ENCODE measurements at regions not wholly inside any gene's neighbourhood (a gene's known extent, or its start where the extent isn't known, plus 50 kb on each side); places are given as distances from the start of the nearest gene placed in this dataset.
A peak's percentile ranks its signal among the peaks of the same experiment; 100 is the strongest.

GRCh38 chr6:74451953-74452352 lies 753.9 kb downstream of the COL12A1 start:
- no peaks in the 10 kb centered on the region for H3K79me1 ChIP-seq (ENCODE audit: low read length)
- H2BK12ac ChIP-seq (ENCODE audit: low read length), result no peak overlapping the region
- H3K4me2 ChIP-seq (ENCODE audit: low read length), result no peak overlapping the region
- DNase-seq, result no peak
- H2AFZ ChIP-seq (ENCODE audit: insufficient read depth, low read length, poor library complexity), result no peak overlapping the region
- H3K9ac ChIP-seq (ENCODE audit: low read length), result no peak overlapping the region
- no peaks in the 10 kb centered on the region for H3K79me2 ChIP-seq (ENCODE audit: control insufficient read depth, insufficient read depth, low read length, poor library complexity)
- H3K4ac ChIP-seq (ENCODE audit: low read depth, low read length), result no peak overlapping the region
- H3K27me3 ChIP-seq (ENCODE audit: insufficient read depth, low read length), result no peaks in the 10 kb centered on the region
- H2AK5ac ChIP-seq (ENCODE audit: low read length), result no peak overlapping the region
- no peak overlapping the region for H4K91ac ChIP-seq (ENCODE audit: low read depth, low read length)
- H2BK120ac ChIP-seq (ENCODE audit: insufficient read depth, low read length, poor library complexity), result no peak overlapping the region
- WGBS (ENCODE audit: extremely low coverage, insufficient coverage, insufficient read length), result no CpG with 5 or more reads among the region's 5 CpGs
- no peak overlapping the region for H3K18ac ChIP-seq (ENCODE audit: low read length)
- no peak overlapping the region for H4K12ac ChIP-seq (ENCODE audit: low read depth, low read length)
- H3K36me3 ChIP-seq (ENCODE audit: control insufficient read depth in 1 of 2, insufficient read depth in 2 of 2, low read length in 2 of 2), result no peaks in the 10 kb centered on the region
- H4K8ac ChIP-seq (ENCODE audit: low read depth, low read length), result no peak overlapping the region
- H3K14ac ChIP-seq (ENCODE audit: low read length), result no peak overlapping the region
- H3K27ac ChIP-seq (ENCODE audit: low read depth, low read length), result no peak overlapping the region
- no peak overlapping the region for H3K4me3 ChIP-seq (ENCODE audit: low read depth, low read length)
- H3K4me1 ChIP-seq (ENCODE audit: control insufficient read depth in 1 of 2, insufficient read depth in 2 of 2, low read length in 2 of 2), result no peaks in the 10 kb centered on the region
- H2BK5ac ChIP-seq (ENCODE audit: low read depth, low read length, poor library complexity), result no peak overlapping the region
- no peaks in the 10 kb centered on the region for H3K9me3 ChIP-seq (ENCODE audit: insufficient read depth, low read depth, low read length)
- H3K23ac ChIP-seq (ENCODE audit: low read length), result no peak overlapping the region

GRCh38 chr6:74448850-74449249 lies 752.8 kb downstream of the CD109 start:
- Histone ChIP-seq H4K8ac (ENCODE audit: low read depth, low read length) (no peak overlapping the region), H3K4me1 (ENCODE audit: control insufficient read depth in 1 of 2, insufficient read depth in 2 of 2, low read length in 2 of 2) (no peaks in the 10 kb centered on the region), H3K18ac (ENCODE audit: low read length) (no peak overlapping the region), H3K23ac (ENCODE audit: low read length) (no peak overlapping the region), H2BK5ac (ENCODE audit: low read depth, low read length, poor library complexity) (no peak overlapping the region), H3K79me2 (ENCODE audit: control insufficient read depth, insufficient read depth, low read length, poor library complexity) (no peaks in the 10 kb centered on the region), H3K27ac (ENCODE audit: low read depth, low read length) (no peak overlapping the region), H3K4me3 (ENCODE audit: low read depth, low read length) (no peak overlapping the region), H2AK5ac (ENCODE audit: low read length) (no peak overlapping the region), H3K36me3 (ENCODE audit: control insufficient read depth in 1 of 2, insufficient read depth in 2 of 2, low read length in 2 of 2) (no peaks in the 10 kb centered on the region), H2BK120ac (ENCODE audit: insufficient read depth, low read length, poor library complexity) (no peak overlapping the region), H3K4ac (ENCODE audit: low read depth, low read length) (no peak overlapping the region), H3K4me2 (ENCODE audit: low read length) (no peak overlapping the region), H2AFZ (ENCODE audit: insufficient read depth, low read length, poor library complexity) (no peak overlapping the region), H2BK12ac (ENCODE audit: low read length) (no peak overlapping the region), H4K12ac (ENCODE audit: low read depth, low read length) (no peak overlapping the region), H3K79me1 (ENCODE audit: low read length) (no peaks in the 10 kb centered on the region), H3K9me3 (ENCODE audit: insufficient read depth, low read depth, low read length) (no peaks in the 10 kb centered on the region), H3K9ac (ENCODE audit: low read length) (no peak overlapping the region), H3K27me3 (ENCODE audit: insufficient read depth, low read length) (no peaks in the 10 kb centered on the region), H3K14ac (ENCODE audit: low read length) (no peak overlapping the region), H4K91ac (ENCODE audit: low read depth, low read length) (no peak overlapping the region)
- no peak for DNase-seq
- WGBS (ENCODE audit: extremely low coverage, insufficient coverage, insufficient read length), result no CpG with 5 or more reads among the region's 4 CpGs

- Histone ChIP-seq H3K4me2 (ENCODE audit: low read length) (no peak overlapping the region), H3K14ac (ENCODE audit: low read length) (no peak overlapping the region), H3K4me1 (ENCODE audit: control insufficient read depth in 1 of 2, insufficient read depth in 2 of 2, low read length in 2 of 2) (no peaks in the 10 kb centered on the region), H4K12ac (ENCODE audit: low read depth, low read length) (no peak overlapping the region), H2BK5ac (ENCODE audit: low read depth, low read length, poor library complexity) (no peak overlapping the region), H3K23ac (ENCODE audit: low read length) (no peak overlapping the region), H3K27me3 (ENCODE audit: insufficient read depth, low read length) (no peaks in the 10 kb centered on the region), H4K91ac (ENCODE audit: low read depth, low read length) (no peak overlapping the region), H3K27ac (ENCODE audit: low read depth, low read length) (no peak overlapping the region), H4K8ac (ENCODE audit: low read depth, low read length) (no peak overlapping the region), H2AFZ (ENCODE audit: insufficient read depth, low read length, poor library complexity) (no peak overlapping the region), H3K79me1 (ENCODE audit: low read length) (no peaks in the 10 kb centered on the region), H2AK5ac (ENCODE audit: low read length) (no peak overlapping the region), H2BK12ac (ENCODE audit: low read length) (no peak overlapping the region), H2BK120ac (ENCODE audit: insufficient read depth, low read length, poor library complexity) (no peak overlapping the region), H3K36me3 (ENCODE audit: control insufficient read depth in 1 of 2, insufficient read depth in 2 of 2, low read length in 2 of 2) (no peaks in the 10 kb centered on the region), H3K9me3 (ENCODE audit: insufficient read depth, low read depth, low read length) (no peaks in the 10 kb centered on the region), H3K4me3 (ENCODE audit: low read depth, low read length) (no peak overlapping the region), H3K79me2 (ENCODE audit: control insufficient read depth, insufficient read depth, low read length, poor library complexity) (no peaks in the 10 kb centered on the region), H3K18ac (ENCODE audit: low read length) (no peak overlapping the region), H3K9ac (ENCODE audit: low read length) (no peak overlapping the region), H3K4ac (ENCODE audit: low read depth, low read length) (no peak overlapping the region)
- DNase-seq, result peak in 1 of 2 donors; percentile 16
- WGBS (ENCODE audit: extremely low coverage, insufficient coverage, insufficient read length), result no CpG with 5 or more reads among the region's 5 CpGs
Measured at GRCh38 chr6:74447013-74447412, 751.0 kb downstream of the CD109 start.

DNA sequence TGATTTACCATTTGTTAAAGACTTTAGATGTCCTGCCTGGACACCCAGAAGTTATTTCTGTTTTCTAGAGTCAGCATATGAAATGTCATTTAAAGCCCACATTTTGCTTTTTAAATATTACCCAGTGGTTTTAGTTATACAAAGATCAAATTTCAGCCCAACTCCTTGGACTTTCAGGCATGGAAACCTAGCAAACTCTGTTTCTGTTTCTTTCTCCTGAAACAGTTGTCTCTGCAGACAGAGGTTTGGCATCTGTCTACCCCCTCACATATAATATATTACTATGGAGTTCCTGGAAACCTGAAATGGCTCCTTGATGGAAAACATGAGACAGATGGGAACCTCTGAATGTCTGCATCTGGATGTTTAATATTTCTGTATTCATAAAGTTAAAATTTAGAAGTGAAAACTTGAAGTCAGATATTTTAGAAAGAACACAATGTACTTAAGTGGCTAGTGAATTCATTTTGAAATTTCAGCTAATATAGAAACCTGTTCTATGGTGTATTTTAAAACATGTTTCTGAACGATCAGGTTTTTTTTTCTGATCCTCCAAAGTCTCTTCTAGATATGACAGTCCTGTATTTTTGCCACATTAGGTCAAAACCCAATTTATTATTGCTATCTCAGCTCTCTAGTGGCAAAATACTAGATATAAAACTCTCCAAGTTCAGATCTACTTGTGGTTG lies 743.3 kb downstream of the CD109 start:
- H2BK120ac ChIP-seq (ENCODE audit: insufficient read depth, low read length, poor library complexity), result no peak overlapping the region
- no peaks in the 10 kb centered on the region for H3K79me2 ChIP-seq (ENCODE audit: control insufficient read depth, insufficient read depth, low read length, poor library complexity)
- no peak overlapping the region for H4K91ac ChIP-seq (ENCODE audit: low read depth, low read length)
- no peak overlapping the region for H3K4ac ChIP-seq (ENCODE audit: low read depth, low read length)
- no peak overlapping the region for H3K14ac ChIP-seq (ENCODE audit: low read length)
- no peak for DNase-seq
- no peaks in the 10 kb centered on the region for H3K36me3 ChIP-seq (ENCODE audit: control insufficient read depth in 1 of 2, insufficient read depth in 2 of 2, low read length in 2 of 2)
- no peak overlapping the region for H3K18ac ChIP-seq (ENCODE audit: low read length)
- H3K9ac ChIP-seq (ENCODE audit: low read length), result no peak overlapping the region
- H3K27ac ChIP-seq (ENCODE audit: low read depth, low read length), result no peak overlapping the region
- no peak overlapping the region for H4K8ac ChIP-seq (ENCODE audit: low read depth, low read length)
- no peak overlapping the region for H2AK5ac ChIP-seq (ENCODE audit: low read length)
- H3K4me2 ChIP-seq (ENCODE audit: low read length), result no peak overlapping the region
- no peak overlapping the region for H4K12ac ChIP-seq (ENCODE audit: low read depth, low read length)
- no peaks in the 10 kb centered on the region for H3K27me3 ChIP-seq (ENCODE audit: insufficient read depth, low read length)
- H3K9me3 ChIP-seq (ENCODE audit: insufficient read depth, low read depth, low read length), result no peaks in the 10 kb centered on the region
- H3K4me1 ChIP-seq (ENCODE audit: control insufficient read depth in 1 of 2, insufficient read depth in 2 of 2, low read length in 2 of 2), result no peaks in the 10 kb centered on the region
- no CpG with 5 or more reads among the region's 1 CpG for WGBS (ENCODE audit: extremely low coverage, insufficient coverage, insufficient read length)
- H2BK5ac ChIP-seq (ENCODE audit: low read depth, low read length, poor library complexity), result no peak overlapping the region
- H2BK12ac ChIP-seq (ENCODE audit: low read length), result no peak overlapping the region
- no peak overlapping the region for H3K23ac ChIP-seq (ENCODE audit: low read length)
- H3K79me1 ChIP-seq (ENCODE audit: low read length), result no peaks in the 10 kb centered on the region
- H3K4me3 ChIP-seq (ENCODE audit: low read depth, low read length), result no peak overlapping the region
- H2AFZ ChIP-seq (ENCODE audit: insufficient read depth, low read length, poor library complexity), result no peak overlapping the region
